AML-193 (cell line): ENCODE measurements at regions not wholly inside any gene's neighbourhood (a gene's known extent, or its start where the extent isn't known, plus 50 kb on each side); places are given as distances from the start of the nearest gene placed in this dataset.

Source experiments
- DNase-seq, 2 experiments: peaks; one replicate each; lab custom pipeline; 2025; lab: John Stamatoyannopoulos, UW

GRCh38 chr7:118696879-118697278 lies 472.4 kb downstream of the ANKRD7 start:
- no peak for DNase-seq

- DNase-seq = no peak
Observed at GRCh38 chr7:118699222-118699621, 474.7 kb downstream of the ANKRD7 start.

DNA sequence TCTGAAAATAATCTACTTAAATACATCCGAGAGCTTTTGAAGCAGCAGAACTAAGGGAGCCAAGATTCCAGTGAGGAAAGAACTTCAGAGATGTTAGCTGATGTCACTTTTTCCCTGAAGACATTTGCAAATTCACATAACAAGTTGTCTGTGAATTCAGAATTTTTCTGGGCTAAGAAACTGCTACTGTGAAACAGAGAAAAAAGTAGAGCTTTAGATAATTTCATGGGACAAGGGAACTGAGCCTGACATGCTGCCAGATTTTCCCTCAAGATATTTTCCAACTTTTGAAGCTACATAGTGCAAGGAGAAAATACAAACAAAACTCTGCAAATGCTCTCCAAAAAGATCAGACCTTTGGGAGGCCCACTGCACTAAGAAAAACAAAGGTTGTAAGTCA lies 484.2 kb downstream of the ANKRD7 start:
- no peak for DNase-seq

GRCh38 chr7:118711688-118712087 lies 487.2 kb downstream of the ANKRD7 start:
- no peak for DNase-seq

DNA sequence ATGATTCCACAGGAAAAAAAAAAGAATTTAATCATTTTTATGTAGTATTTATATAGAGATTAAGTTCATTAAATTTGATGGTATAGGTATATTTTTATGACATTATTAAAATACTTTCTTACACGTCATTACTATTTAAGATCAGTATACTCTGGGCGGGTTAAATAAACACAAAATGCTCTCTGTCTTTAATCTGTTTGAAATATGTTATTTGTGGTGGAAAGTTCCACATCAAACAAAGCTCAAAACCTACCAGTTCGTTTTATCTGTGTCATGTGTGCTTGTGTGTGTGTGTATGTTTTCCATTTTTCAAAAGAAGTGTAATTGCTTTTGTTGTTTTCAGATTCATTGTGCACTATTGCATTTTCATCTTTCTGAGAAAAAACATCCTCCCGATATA lies 488.5 kb downstream of the ANKRD7 start:
- DNase-seq = no peak

DNA sequence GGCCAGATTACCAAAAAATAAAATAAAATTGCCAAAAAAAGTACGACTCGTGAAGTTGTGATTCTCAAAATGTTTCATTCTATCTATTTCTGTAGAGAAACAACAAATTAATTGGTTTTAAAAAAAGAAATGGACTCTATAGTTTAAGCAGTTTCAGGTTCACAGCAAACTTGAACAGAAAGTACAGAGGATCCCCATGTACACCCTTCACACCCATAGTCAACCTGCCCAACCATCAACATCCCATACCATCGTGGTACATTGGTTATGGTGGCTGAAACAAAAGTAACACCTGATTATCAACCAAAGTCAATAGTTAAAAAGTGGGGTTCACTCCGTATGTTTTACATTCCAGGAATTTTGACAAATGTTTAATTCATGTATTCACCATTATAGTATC lies 496.1 kb downstream of the ANKRD7 start:
- DNase-seq = no peak

DNA sequence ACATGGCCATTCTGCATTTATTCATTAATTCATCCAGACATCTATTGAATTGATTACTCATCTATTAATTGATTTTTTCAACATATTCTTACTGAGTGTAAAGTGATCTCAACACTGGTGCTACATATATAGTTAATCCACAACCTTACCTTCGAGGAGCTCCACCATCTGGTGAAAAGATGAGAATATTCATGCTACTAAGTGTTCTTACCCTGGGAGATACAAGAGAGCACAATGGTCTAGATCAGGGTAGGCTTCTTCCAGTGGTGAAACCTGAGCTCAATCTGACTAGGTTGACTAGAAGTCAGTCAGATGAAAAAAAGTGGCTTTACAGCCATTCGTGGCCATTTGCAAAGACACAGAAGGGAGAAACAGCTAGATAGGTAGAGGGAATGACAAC lies 507.4 kb downstream of the ANKRD7 start:
- DNase-seq = peak in 1 of 2 experiments; percentile 12

- no peak for DNase-seq
Observed at GRCh38 chr7:118734541-118734940, 510.0 kb downstream of the ANKRD7 start.

DNA sequence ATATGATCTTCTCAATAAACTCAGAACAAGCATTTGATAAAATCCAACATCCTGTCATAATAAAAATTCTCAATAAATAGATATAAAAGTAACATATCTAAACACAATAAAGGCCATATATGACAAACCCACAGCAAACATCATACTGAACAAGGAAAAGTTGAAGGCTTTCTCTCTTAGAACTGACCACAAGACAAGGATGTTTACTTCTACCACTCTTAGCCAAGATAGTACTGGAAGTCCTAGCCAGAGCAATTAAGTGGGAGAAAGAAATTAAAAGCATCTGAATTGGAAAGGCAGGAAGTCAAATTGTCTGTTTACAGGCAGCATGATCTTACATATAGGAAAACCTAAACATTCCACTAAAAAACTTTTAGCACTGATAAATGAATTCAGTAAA lies 510.9 kb downstream of the ANKRD7 start:
- no peak for DNase-seq

DNA sequence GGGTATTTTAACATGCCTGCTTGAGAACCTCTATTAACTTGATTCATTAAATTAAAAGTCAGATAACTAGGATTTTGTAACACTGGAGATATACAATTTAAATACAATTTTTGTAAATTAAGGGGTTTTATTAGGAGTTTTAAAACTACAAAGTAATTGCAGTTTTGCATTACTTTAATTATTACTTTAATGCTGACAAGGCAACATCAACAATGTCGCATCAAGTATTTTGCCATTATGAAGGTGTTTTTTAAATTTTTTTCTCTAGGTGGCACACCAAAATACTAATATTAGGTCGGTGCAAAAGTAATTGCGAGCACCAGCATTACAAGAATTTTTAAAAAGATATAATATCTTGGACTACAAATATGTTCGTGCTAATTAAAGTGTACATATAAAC lies 513.4 kb downstream of the ANKRD7 start:
- DNase-seq = no peak

- DNase-seq = no peak
Observed at GRCh38 chr7:118745927-118746326, 521.4 kb downstream of the ANKRD7 start.

- no peak for DNase-seq
Observed at GRCh38 chr7:118747473-118747872, 523.0 kb downstream of the ANKRD7 start.

DNA sequence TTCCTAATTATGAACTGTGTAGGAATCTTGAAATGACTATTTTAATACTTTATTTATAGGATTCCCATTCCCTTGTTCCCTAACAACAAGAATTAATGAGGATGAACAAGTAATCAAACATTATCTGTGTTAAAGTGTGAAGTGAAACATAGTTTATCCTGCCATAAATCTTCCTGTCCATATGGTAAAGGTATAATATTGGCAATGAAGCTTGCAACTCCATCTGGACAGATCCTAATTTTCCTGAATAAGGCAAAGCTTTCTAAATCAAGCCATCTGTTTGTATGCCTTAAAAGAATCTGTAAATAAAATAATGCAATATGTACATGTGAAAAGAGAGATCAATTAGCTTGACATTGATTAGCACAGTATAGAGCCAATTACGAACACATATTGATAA lies 529.0 kb downstream of the ANKRD7 start:
- no peak for DNase-seq

DNA sequence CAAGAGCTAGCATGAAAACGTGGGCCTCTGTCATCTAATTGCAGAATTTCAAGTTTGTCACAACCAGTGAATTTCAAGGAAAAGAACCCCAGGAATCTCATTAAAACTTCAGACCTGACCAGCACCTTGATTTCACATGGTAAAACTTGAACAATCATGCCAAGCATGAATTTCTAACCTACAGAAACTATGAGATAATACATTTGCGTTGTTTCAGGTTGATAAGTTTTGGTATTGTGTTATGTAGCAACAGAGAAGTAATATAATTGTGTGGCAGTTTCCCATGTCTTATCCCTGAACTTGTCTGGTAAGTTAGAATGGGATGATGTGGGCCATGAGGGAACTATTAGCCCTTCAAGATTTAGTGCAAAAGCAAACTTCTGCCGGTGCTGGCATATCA lies 530.1 kb downstream of the ANKRD7 start:
- DNase-seq = no peak

DNA sequence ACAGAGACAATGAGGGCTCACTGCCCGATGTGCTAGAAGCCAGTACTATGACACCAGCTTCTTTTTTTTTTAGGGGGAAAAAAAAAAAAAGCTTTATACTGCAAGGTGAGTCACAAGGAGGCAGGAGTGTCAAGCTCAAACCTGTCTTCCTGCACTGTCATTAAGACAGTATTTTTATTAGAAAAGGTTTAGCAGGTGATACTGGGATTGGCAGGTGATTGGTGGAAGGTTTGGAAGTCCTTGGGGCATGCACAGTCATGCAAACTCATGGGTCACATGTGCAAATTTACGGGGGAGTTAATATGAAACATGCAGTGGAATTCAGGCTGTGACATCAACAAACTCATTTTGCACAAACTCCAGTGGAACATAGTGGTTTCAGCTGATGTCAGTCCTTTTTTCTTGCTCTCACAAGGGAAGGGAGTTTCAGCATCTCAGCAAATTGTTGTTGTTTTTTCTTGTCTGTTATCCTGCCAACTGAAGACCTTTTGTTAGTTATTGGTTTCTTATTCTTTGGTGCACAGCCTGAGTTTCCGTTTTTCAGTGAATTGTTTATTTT lies 530.6 kb downstream of the ANKRD7 start:
- DNase-seq = no peak

DNA sequence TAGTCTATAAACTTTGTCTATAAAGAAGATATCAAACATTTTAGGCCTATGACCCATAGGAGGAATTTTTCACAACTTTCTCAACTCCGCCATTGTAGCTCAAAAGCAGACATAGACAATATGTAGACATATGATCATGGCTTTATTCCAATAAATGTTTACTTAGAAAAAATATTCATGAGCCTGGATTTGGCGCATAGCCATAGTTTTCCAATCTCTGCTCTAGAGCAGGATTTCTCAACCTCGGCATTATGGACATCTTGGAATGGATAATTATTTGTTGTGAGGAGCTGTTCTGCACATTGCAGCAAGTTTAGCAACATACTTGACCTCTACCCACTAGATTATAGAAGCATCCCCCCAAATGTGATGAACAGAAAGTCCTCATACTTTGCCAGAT lies 532.6 kb downstream of the ANKRD7 start:
- no peak for DNase-seq

DNA sequence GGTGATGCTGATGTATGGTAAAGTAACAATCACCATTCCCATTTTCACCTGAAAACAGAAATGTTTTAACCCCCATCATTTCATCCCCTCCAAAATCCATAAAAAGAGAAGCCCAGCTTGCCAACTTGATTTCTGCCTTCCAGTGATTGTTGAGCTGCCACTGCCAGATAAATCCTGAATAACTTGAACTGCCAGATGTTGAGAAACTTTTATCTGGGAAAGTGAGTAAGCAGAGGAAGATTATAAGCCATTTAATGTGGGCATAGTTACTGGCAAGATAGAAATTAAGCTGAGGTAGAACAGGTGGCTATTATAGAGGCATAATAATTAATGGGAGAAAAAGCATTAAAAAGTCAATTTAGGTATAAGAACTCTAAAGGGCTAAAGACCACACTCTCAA lies 534.1 kb downstream of the ANKRD7 start:
- DNase-seq = no peak

DNA sequence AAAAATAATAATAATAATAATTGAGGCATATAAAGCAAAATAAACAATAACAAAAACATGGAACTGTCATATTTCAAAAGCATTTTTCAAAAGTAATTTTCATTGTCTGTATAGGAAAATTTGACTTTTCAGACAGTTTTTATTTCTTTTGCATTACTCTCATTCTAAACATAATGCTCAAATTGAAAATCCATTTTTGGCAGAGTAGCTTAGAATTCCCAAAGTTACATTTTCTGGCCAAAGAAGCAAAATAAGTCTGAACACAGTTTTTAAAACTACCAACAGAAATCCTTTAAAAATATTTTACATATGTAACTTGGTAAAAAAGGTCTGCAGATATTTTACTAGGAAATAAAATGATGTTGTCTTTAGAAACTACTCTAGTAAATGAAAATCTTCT lies 535.4 kb downstream of the ANKRD7 start:
- DNase-seq = no peak

- no peak for DNase-seq
Observed at GRCh38 chr7:118762451-118762850, 537.9 kb downstream of the ANKRD7 start.

GRCh38 chr7:118764221-118764620 lies 539.7 kb downstream of the ANKRD7 start:
- no peak for DNase-seq

DNA sequence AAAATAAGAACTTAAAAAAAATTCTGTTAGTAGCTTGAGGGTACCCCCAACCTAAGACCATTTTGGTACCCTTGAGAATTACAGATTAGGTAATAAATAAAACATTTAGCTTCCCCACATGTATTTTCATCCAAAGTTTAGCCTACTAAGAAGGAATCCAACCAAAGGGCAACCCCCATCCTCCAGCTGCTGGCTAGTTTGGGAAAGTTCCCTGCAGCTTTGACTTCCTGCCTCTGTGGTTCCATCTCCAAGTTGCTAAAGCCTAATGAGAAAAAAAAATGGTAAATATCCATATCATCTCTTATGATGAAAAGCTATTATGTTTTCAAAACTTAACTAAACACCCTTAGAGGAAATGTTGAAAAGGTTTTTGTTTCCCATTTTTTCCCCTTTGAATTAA lies 547.2 kb downstream of the ANKRD7 start:
- DNase-seq = no peak

GRCh38 chr7:118777308-118777707 lies 552.8 kb downstream of the ANKRD7 start:
- DNase-seq = no peak

GRCh38 chr7:118792682-118793081 lies 568.2 kb downstream of the ANKRD7 start:
- DNase-seq = no peak

DNA sequence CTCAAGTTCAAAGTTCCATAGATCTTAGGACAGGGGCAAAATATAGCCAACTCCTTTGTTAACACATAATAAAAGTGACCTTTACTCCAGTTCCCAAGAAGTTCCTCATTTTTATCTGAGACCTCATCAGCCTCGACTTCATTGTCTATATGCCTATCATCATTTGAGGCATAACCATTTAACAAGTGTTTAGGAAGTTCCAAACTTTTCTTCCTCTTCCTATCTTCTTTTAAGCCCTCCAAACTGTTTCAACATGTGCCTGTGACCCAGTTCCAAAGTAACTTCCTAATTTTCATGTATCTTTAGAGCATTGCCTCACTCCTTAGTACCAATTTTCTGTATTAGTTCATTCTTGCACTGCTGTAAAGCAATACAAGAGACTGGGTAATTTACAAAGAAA lies 569.1 kb downstream of the ANKRD7 start:
- DNase-seq = peak; percentile 85 to 87

DNA sequence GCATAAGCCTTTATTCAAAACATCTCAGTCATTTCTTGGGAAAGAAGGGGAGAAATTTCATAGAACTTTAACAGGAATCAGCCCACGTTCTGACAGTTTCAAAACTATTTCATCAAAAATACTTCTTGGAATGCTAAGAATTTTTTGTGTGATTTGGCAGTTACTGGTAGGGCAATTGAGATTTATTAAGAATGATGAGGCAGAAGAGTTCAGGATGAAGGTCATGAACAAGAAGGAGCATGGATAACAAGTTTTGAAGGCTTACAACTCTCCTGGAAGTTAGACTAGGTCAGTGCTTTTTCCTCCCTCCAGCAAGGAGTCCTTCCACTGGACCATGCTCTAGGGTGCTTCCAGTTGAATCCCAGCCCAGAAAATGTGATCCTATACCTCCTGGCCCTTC lies 569.9 kb downstream of the ANKRD7 start:
- no peak for DNase-seq
